ENCODE measurements at regions not wholly inside any gene's neighbourhood (a gene's known extent, or its start where the extent isn't known, plus 50 kb on each side); places are given as distances from the start of the nearest gene placed in this dataset.

DNA sequence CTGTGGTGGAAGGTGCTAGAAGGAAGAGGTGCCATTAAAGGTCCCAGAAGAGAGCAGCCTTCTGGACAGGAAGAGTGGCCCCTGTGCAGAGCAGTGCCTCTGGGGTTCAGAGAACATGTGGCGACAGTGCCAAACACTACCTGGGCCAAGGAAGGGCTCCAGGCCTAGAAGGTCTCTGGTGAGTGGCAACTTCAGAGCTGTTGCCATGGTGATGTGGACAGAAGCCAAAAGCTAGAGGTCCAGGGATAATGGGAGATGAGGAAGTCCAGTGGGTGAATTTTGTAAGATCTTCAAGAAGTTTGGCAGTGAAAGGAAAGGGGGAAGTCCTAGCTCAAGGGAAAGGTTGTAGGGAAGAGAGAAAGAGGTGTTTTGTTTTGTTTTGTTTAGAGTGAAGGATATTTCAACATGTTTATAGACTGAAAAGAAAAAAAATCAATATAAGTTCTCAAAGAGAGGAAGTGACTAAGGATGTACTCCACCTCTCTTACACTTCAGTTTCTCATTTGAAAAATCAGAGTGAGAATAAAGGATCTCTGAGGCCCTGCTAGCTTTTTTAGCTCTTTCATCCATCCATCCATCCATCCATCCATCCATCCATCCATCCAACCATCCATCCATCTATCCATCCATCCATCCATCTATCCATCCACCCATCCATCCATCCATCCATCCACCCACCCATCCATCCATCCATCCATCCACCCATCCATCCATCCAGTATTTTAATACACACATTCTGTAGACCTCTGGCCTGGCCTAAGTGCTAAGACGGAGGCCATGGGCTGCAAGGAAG is 77.1 kb upstream of the DUSP5 start:
- Mint-ChIP-seq H3K27ac (no peak overlapping the region), H3K4me3 (ENCODE audit: low read depth) (no peak overlapping the region), H3K4me1 (ENCODE audit: low read depth) (peaks cover 8% of the 10 kb centered on the region), H3K27me3 (no peaks in the 10 kb centered on the region), H3K9me3 (ENCODE audit: low read depth) (no peaks in the 10 kb centered on the region), H3K36me3 (ENCODE audit: insufficient read depth) (no peaks in the 10 kb centered on the region)
- DNase-seq (ENCODE audit: low spot score, unreplicated experiment): no peak
- TF ChIP-seq, protein P1, sequence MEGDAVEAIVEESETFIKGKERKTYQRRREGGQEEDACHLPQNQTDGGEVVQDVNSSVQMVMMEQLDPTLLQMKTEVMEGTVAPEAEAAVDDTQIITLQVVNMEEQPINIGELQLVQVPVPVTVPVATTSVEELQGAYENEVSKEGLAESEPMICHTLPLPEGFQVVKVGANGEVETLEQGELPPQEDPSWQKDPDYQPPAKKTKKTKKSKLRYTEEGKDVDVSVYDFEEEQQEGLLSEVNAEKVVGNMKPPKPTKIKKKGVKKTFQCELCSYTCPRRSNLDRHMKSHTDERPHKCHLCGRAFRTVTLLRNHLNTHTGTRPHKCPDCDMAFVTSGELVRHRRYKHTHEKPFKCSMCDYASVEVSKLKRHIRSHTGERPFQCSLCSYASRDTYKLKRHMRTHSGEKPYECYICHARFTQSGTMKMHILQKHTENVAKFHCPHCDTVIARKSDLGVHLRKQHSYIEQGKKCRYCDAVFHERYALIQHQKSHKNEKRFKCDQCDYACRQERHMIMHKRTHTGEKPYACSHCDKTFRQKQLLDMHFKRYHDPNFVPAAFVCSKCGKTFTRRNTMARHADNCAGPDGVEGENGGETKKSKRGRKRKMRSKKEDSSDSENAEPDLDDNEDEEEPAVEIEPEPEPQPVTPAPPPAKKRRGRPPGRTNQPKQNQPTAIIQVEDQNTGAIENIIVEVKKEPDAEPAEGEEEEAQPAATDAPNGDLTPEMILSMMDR (IDR thresholded peaks at IDR 0.05; ENCODE audit: unreplicated experiment): no peak

DNA sequence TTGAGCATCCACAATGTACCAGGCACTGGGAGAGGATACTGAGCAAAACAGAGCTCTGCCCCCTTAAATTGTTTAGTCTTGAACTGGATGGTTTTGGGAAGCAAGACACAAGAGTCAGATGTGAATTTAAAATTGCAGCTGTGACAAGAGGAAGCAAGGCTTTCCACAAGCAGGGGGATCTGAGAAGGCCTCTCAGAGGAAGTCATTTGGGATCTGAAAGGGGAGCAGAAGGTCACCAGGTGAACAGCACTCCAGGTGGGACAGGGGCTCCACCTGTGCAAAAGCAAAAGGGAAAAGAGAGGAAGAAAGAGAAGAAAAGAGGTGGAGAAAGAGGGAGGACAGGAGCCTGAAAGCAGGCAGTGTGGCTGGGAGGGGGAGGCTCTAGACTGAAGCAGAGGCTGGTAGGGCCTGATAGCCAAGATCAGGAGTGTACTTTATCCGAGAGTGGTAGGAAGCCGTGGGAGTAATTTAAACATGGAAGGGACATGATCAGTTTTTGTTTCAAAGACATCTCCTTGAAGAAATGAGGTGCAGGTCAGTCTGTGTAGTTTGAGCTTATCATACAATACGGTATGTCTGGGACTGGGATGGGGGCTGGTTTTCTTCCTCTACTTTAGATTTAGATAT is 76.1 kb upstream of the DUSP5 start:
- TF ChIP-seq, protein P1 (IDR thresholded peaks at IDR 0.05; ENCODE audit: unreplicated experiment): no peak
- H3K4me3 Mint-ChIP-seq (ENCODE audit: low read depth): no peak overlapping the region
- H3K9me3 Mint-ChIP-seq (ENCODE audit: low read depth): no peaks in the 10 kb centered on the region
- no peak for DNase-seq (ENCODE audit: low spot score, unreplicated experiment)
- no peaks in the 10 kb centered on the region for H3K27me3 Mint-ChIP-seq
- peak overlapping the region; percentile 25 for H3K27ac Mint-ChIP-seq
- no peaks in the 10 kb centered on the region for H3K36me3 Mint-ChIP-seq (ENCODE audit: insufficient read depth)
- peaks cover 10% of the 10 kb centered on the region for H3K4me1 Mint-ChIP-seq (ENCODE audit: low read depth)

DNA sequence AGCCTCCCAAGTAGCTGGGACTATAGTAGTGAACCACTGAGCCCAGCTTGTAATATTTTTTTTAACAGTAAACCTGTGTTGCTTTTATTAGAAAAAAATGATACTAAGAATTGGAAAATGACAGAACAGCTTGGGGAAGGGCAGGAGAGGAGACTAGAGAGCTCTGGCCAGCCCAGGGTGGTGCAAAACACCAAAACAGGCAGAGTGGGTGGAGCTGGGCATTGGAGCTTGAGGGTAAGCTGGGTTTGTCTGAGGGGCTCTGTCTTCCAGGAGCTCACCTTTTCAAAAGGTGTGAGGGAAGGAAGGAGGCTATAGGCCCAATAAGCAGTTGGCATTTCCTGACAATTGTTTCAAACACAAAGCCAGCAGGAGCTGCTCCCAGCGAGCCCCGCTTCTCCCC is 75.2 kb upstream of the DUSP5 start:
- H3K27me3 Mint-ChIP-seq: no peaks in the 10 kb centered on the region

DNA sequence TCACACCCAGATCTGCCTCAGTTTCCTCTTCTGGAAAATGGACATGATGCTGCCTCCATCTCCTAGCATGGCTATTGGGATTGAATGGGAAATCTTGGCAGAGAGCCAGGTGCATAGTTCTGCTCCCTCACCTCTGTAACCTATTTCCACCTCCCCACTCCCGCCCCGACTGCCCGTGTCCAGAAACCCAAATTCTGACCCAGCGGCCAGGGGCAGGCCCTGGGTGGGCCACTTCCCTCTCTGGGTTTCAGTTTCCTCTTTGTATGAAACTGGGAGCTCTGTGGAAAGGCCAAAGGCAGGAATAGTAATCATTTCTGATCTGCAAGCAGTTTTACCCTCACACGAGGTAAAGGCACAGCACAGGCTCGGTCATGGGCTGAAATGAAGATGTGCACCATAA is 74.1 kb upstream of the DUSP5 start:
- TF ChIP-seq, protein P1 (IDR thresholded peaks at IDR 0.05; ENCODE audit: unreplicated experiment): no peak
- peaks cover 15% of the 10 kb centered on the region for H3K4me1 Mint-ChIP-seq (ENCODE audit: low read depth)
- no peaks in the 10 kb centered on the region for H3K36me3 Mint-ChIP-seq (ENCODE audit: insufficient read depth)
- H3K9me3 Mint-ChIP-seq (ENCODE audit: low read depth): no peaks in the 10 kb centered on the region
- no peak overlapping the region for H3K4me3 Mint-ChIP-seq (ENCODE audit: low read depth)
- H3K27ac Mint-ChIP-seq: no peak overlapping the region
- no peak for DNase-seq (ENCODE audit: low spot score, unreplicated experiment)
- no peaks in the 10 kb centered on the region for H3K27me3 Mint-ChIP-seq

More for the DNA sequence above, 75.2 kb upstream of the DUSP5 start:
- H3K36me3 Mint-ChIP-seq (ENCODE audit: insufficient read depth): no peaks in the 10 kb centered on the region
- no peak overlapping the region for H3K4me3 Mint-ChIP-seq (ENCODE audit: low read depth)
- H3K9me3 Mint-ChIP-seq (ENCODE audit: low read depth): no peaks in the 10 kb centered on the region
- no peak overlapping the region for H3K27ac Mint-ChIP-seq
- TF ChIP-seq, protein P1 (IDR thresholded peaks at IDR 0.05; ENCODE audit: unreplicated experiment): no peak
- peaks cover 15% of the 10 kb centered on the region for H3K4me1 Mint-ChIP-seq (ENCODE audit: low read depth)
- DNase-seq (ENCODE audit: low spot score, unreplicated experiment): no peak

DNA sequence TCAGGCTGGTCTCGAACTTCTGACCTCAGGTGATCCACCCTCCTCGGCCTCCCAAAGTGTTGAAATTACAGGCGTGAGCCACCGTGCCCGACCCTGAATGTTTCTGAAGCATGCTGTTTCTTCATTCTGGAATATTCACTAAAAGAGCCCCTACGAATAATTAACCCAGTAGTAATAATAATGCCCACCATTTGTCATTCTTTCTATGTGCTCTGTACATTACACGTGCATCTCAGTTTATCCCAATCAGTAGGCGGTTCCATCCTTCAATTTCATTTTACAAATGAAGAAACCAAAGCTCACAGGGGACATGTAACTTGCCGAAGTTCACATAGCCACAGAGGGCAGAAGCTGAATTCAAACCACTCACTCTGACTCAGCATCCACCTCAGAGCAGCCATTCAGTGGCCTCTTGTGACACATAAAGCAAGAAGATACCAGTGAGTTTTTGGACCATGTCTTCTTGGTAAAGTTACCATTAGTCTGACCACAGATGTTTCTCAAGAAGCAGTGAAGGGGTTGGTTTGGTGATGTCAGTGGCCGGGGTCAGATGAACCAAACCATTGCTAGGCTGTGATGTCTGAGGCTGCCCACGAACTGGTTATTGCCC is 71.9 kb upstream of the DUSP5 start:
- TF ChIP-seq, protein P1 (IDR thresholded peaks at IDR 0.05; ENCODE audit: unreplicated experiment): no peak
- H3K9me3 Mint-ChIP-seq (ENCODE audit: low read depth): no peaks in the 10 kb centered on the region
- H3K27me3 Mint-ChIP-seq: peaks cover 6% of the 10 kb centered on the region
- no peaks in the 10 kb centered on the region for H3K36me3 Mint-ChIP-seq (ENCODE audit: insufficient read depth)
- no peak overlapping the region for H3K4me3 Mint-ChIP-seq (ENCODE audit: low read depth)
- H3K4me1 Mint-ChIP-seq (ENCODE audit: low read depth): peaks cover 15% of the 10 kb centered on the region
- no peak for DNase-seq (ENCODE audit: low spot score, unreplicated experiment)
- H3K27ac Mint-ChIP-seq: peak overlapping the region; percentile 65
